Lower leg skin (tissue), 3 donors: ENCODE measurements at regions not wholly inside any gene's neighbourhood (a gene's known extent, or its start where the extent isn't known, plus 50 kb on each side); places are given as distances from the start of the nearest gene placed in this dataset.

Experiments
- CTCF ChIP-seq, 3 donors: fragments of 450-650 bp; IDR thresholded peaks; one replicate each; pipeline ENCODE4 v1.5.1; 2016; ENCODE audit warnings: antibody characterized with exemption in 3 of 3, mild to moderate bottlenecking in 3 of 3, moderate library complexity in 2 of 3
- POLR2A ChIP-seq, 2 donors: fragments of 450-650 bp; IDR thresholded peaks; one replicate each; pipeline ENCODE4 v1.6.1; 2016 to 2017; ENCODE audit warnings: antibody characterized with exemption in 2 of 2, mild to moderate bottlenecking in 1 of 2, moderate library complexity in 1 of 2

DNA sequence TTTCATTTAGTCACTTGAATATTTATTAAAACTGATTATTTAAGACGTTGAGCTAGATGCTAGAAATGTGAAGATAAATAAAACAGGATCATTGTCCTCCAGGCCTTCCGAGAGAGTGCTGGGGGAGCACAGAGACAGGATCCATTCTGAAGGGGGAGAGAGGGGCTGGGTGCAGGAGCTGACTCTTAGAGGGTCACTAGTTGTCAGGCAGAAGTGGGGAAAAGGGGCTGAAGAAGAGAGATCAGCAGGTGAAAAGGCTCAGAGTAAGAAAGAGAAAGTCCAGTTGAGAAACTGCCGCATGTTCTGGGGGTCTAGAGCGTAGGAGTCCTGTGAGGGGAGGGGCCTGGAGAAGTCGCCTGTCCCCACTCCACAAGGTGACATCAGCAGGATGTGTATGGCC, 206.2 kb upstream of the SNX19 start:
- TF ChIP-seq CTCF (IDR thresholded peaks at IDR 0.05), result no peak
- no peak for TF ChIP-seq POLR2A (IDR thresholded peaks at IDR 0.05)
